ENCODE measurements at regions not wholly inside any gene's neighbourhood (a gene's known extent, or its start where the extent isn't known, plus 50 kb on each side); places are given as distances from the start of the nearest gene placed in this dataset.

DNA sequence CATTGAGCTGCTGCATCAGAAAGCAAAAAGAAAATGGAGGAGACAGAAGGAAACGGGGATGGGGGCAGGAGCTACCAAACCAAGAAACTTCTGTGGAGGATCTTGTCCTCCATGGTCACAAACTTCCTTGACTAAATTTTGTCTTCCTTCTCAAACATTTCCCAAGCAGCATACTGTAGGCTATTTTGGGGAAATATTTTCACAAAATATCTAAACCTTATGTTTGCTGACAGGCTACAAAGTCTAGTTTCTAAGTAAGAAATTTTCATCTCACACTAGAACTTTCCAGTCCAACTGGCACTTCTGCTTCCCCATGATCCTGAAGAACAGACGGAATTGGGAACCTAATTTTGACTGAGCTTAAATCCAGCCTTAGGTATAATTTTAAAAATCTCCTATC lies 552.0 kb downstream of the SNAPC1 start:
- no peak for TF ChIP-seq CTCF (IDR thresholded peaks at IDR 0.05; ENCODE audit: low read depth, low read length, missing input control)
- TF ChIP-seq FOXA1 (IDR thresholded peaks at IDR 0.05), result no peak
- TF ChIP-seq EGR1 (IDR thresholded peaks at IDR 0.05; ENCODE audit: low read depth in 2 of 2), result no peak
- no peak for TF ChIP-seq GABPA (IDR thresholded peaks at IDR 0.05 in 1 of 2, conservative IDR thresholded peaks at IDR 0.05 in 1 of 2)
- TF ChIP-seq, protein P1, sequence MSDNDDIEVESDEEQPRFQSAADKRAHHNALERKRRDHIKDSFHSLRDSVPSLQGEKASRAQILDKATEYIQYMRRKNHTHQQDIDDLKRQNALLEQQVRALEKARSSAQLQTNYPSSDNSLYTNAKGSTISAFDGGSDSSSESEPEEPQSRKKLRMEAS (IDR thresholded peaks at IDR 0.05), result no peak
- TF ChIP-seq RAD21 (IDR thresholded peaks at IDR 0.05), result no peak
- no peak for TF ChIP-seq REST (IDR thresholded peaks at IDR 0.05)
- TF ChIP-seq, protein P2, sequence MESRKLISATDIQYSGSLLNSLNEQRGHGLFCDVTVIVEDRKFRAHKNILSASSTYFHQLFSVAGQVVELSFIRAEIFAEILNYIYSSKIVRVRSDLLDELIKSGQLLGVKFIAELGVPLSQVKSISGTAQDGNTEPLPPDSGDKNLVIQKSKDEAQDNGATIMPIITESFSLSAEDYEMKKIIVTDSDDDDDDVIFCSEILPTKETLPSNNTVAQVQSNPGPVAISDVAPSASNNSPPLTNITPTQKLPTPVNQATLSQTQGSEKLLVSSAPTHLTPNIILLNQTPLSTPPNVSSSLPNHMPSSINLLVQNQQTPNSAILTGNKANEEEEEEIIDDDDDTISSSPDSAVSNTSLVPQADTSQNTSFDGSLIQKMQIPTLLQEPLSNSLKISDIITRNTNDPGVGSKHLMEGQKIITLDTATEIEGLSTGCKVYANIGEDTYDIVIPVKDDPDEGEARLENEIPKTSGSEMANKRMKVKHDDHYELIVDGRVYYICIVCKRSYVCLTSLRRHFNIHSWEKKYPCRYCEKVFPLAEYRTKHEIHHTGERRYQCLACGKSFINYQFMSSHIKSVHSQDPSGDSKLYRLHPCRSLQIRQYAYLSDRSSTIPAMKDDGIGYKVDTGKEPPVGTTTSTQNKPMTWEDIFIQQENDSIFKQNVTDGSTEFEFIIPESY (IDR thresholded peaks at IDR 0.05), result no peak
- no peak for TF ChIP-seq SP1 (IDR thresholded peaks at IDR 0.05)
- no peak for TF ChIP-seq JUND (IDR thresholded peaks at IDR 0.05)
- no peak for TF ChIP-seq YY1 (IDR thresholded peaks at IDR 0.05)
- no peak for TF ChIP-seq TAF1 (conservative IDR thresholded peaks at IDR 0.05)
- no peak for TF ChIP-seq FOXA2 (IDR thresholded peaks at IDR 0.05)
